Stomach (tissue), 8 donors: ENCODE measurements at regions not wholly inside any gene's neighbourhood (a gene's known extent, or its start where the extent isn't known, plus 50 kb on each side); places are given as distances from the start of the nearest gene placed in this dataset.
A peak's percentile ranks its signal among the peaks of the same experiment; 100 is the strongest.

Experiments used
- DNase-seq, 2 donors: peaks; one replicate each; pipeline versions ENCODE4 v3.0.0 to v3.0.0-alpha.2; 2013 to 2019
- H3K27ac ChIP-seq, 5 donors: fragments of 200-600 bp in 4 of 5; sonication (generic) in 4 of 5; one replicate each; pipeline ENCODE4 v1.5.1; 2013 to 2019; ENCODE audit warnings: mild to moderate bottlenecking in 1 of 5, moderate library complexity in 1 of 5
- H3K27me3 ChIP-seq, 3 donors: fragments of 200-600 bp; sonication (generic); one replicate each; pipeline ENCODE4 v1.5.1; 2017 to 2019; ENCODE audit warnings: mixed run types in 1 of 3
- H3K36me3 ChIP-seq, 4 donors: fragments of 200-600 bp; sonication (generic); 1 replicate in 3 of 4; 2 replicates in 1 of 4; pipeline ENCODE4 v1.5.1; 2016 to 2019
- H3K4me1 ChIP-seq, 4 donors: fragments of 200-600 bp; sonication (generic); one replicate each; pipeline ENCODE4 v1.5.1; 2016 to 2019
- H3K4me3 ChIP-seq, 4 donors: fragments of 200-600 bp; sonication (generic) in 3 of 4; one replicate each; pipeline ENCODE4 v1.5.1; 2016 to 2019; ENCODE audit warnings: mild to moderate bottlenecking in 1 of 4
- H3K9me3 ChIP-seq, 4 donors: fragments of 200-600 bp; sonication (generic); one replicate each; pipeline ENCODE4 v1.5.1; 2016 to 2019
- CTCF ChIP-seq, 7 experiments: fragments of 450-650 bp in 4 of 7; fragments of 200-600 bp in 3 of 7; sonication (generic) in 3 of 7; IDR thresholded peaks; one replicate each; pipeline ENCODE4 v1.5.1; 2016 to 2019; ENCODE audit warnings: antibody characterized with exemption in 7 of 7, control low read depth in 2 of 7, mild to moderate bottlenecking in 1 of 7
- EP300 ChIP-seq: sonication (generic); formaldehyde crosslinking; IDR thresholded peaks from one replicate; pipeline ENCODE4 v1.6.1; 2017; ENCODE audit warnings: antibody characterized with exemption
- POLR2A ChIP-seq, 4 donors: fragments of 450-650 bp; IDR thresholded peaks; one replicate each; pipeline ENCODE4 v1.6.1; 2016; ENCODE audit warnings: antibody characterized with exemption in 4 of 4, control low read depth in 2 of 4, mild to moderate bottlenecking in 1 of 4, moderate library complexity in 1 of 4
- POLR2AphosphoS5 ChIP-seq, 3 donors: sonication (generic); formaldehyde crosslinking; IDR thresholded peaks; one replicate each; pipeline ENCODE4 v1.6.1; 2016; ENCODE audit warnings: antibody characterized with exemption in 3 of 3
- WGBS, 5 donors: extraction: QIAGEN DNeasy Blood & Tissue Kit in 3 of 5; methylation state at CpG; one replicate each; pipeline versions ENCODE4 v1.1.5 to v1.1.7; 2013 to 2018; 5-methylcytosine and 5-hydroxymethylcytosine counted together
- intact Hi-C: fragments of 100-400 bp; cut with DNase I; formaldehyde crosslinking; loops from one replicate; pipeline ENCODE4 v1.15.1; 2023; ENCODE audit warnings: low total_unique reads
- donor health status: healthy with polysubstance abuse.
- donor health status: Bipolar disorder and iron deficiency.
- donor health status: healthy.

- no peak for DNase-seq
- intact Hi-C loops, result no loop called here
- Histone ChIP-seq H3K36me3 (no peaks in the 10 kb centered on the region), H3K4me1 (peaks cover 0 to 11% (median 0%) of the 10 kb centered on the region in 4 donors), H3K27me3 (no peaks in the 10 kb centered on the region), H3K9me3 (peaks cover 0 to 13% (median 0%) of the 10 kb centered on the region in 4 donors), H3K4me3 (no peak overlapping the region), H3K27ac (no peak overlapping the region)
- WGBS, 5 donors, result 90 to 98% (median 94%) methylated on average over 4 of the region's 4 CpGs
- TF ChIP-seq EP300, result no peak
These were observed 179.6 kb downstream of the LURAP1L start for GRCh38 chr9:12954441-12954840.

- Histone ChIP-seq H3K36me3 (no peaks in the 10 kb centered on the region), H3K27ac (peak overlapping the region in 1 of 5 donors; percentile 40), H3K4me3 (no peak overlapping the region), H3K9me3 (peaks cover 0 to 13% (median 0%) of the 10 kb centered on the region in 4 donors), H3K4me1 (peaks cover 0 to 20% (median 0%) of the 10 kb centered on the region in 4 donors), H3K27me3 (no peaks in the 10 kb centered on the region)
- DNase-seq, result no peak
- WGBS, 5 donors, result 75 to 83% (median 81%) methylated on average over 9 to 11 of the region's 11 CpGs
- intact Hi-C loops, result no loop called here
- TF ChIP-seq POLR2AphosphoS5 (IDR thresholded peaks at IDR 0.05) (no peak), CTCF (IDR thresholded peaks at IDR 0.05) (no peak), EP300 (no peak), POLR2A (IDR thresholded peaks at IDR 0.05) (no peak)
These were observed 180.8 kb downstream of the LURAP1L start for GRCh38 chr9:12955510-12956163.

GRCh38 chr9:12956261-12956660, 181.4 kb downstream of the LURAP1L start:
- WGBS, 5 donors, result 20 to 47% (median 36%) methylated on average over 3 of the region's 3 CpGs
- H3K4me1 ChIP-seq, result peaks cover 0 to 23% (median 0%) of the 10 kb centered on the region in 4 donors
- DNase-seq, result peak in 1 of 2 donors; percentile 18
- H3K36me3 ChIP-seq, result no peaks in the 10 kb centered on the region
- peak overlapping the region in 1 of 5 donors; percentile 40 for H3K27ac ChIP-seq
- peaks cover 0 to 13% (median 0%) of the 10 kb centered on the region in 4 donors for H3K9me3 ChIP-seq
- TF ChIP-seq CTCF (IDR thresholded peaks at IDR 0.05) (no peak), EP300 (no peak), POLR2A (IDR thresholded peaks at IDR 0.05) (no peak), POLR2AphosphoS5 (IDR thresholded peaks at IDR 0.05) (no peak)
- intact Hi-C loops, result no loop called here
- H3K27me3 ChIP-seq, result no peaks in the 10 kb centered on the region
- no peak overlapping the region for H3K4me3 ChIP-seq

GRCh38 chr9:12956805-12957204, 182.0 kb downstream of the LURAP1L start:
- no peak for TF ChIP-seq POLR2AphosphoS5 (IDR thresholded peaks at IDR 0.05)
- no peak for TF ChIP-seq POLR2A (IDR thresholded peaks at IDR 0.05)
- TF ChIP-seq EP300, result no peak
- TF ChIP-seq CTCF (IDR thresholded peaks at IDR 0.05), result no peak
- H3K27ac ChIP-seq, result no peak overlapping the region
- intact Hi-C loops, result no loop called here
- H3K9me3 ChIP-seq, result peaks cover 0 to 13% (median 0%) of the 10 kb centered on the region in 4 donors
- peaks cover 0 to 23% (median 0%) of the 10 kb centered on the region in 4 donors for H3K4me1 ChIP-seq
- H3K4me3 ChIP-seq, result no peak overlapping the region
- WGBS, 5 donors, result 97 to 99% (median 98%) methylated on average over 4 of the region's 4 CpGs
- DNase-seq, result no peak
- no peaks in the 10 kb centered on the region for H3K36me3 ChIP-seq
- no peaks in the 10 kb centered on the region for H3K27me3 ChIP-seq

GRCh38 chr9:12958279-12958678, 183.5 kb downstream of the LURAP1L start:
- WGBS, 5 donors, result 90 to 99% (median 96%) methylated on average over 3 of the region's 3 CpGs
- intact Hi-C loops, result no loop called here
- Histone ChIP-seq H3K36me3 (no peaks in the 10 kb centered on the region), H3K9me3 (peaks cover 0 to 13% (median 0%) of the 10 kb centered on the region in 4 donors), H3K27me3 (no peaks in the 10 kb centered on the region), H3K4me1 (peaks cover 0 to 23% (median 0%) of the 10 kb centered on the region in 4 donors), H3K27ac (no peak overlapping the region), H3K4me3 (no peak overlapping the region)
- DNase-seq, result no peak
- TF ChIP-seq POLR2AphosphoS5 (IDR thresholded peaks at IDR 0.05), result no peak
- TF ChIP-seq CTCF (IDR thresholded peaks at IDR 0.05), result no peak
- no peak for TF ChIP-seq EP300
- no peak for TF ChIP-seq POLR2A (IDR thresholded peaks at IDR 0.05)
